Epithelial cell of proximal tubule (primary cell): ENCODE measurements at regions not wholly inside any gene's neighbourhood (a gene's known extent, or its start where the extent isn't known, plus 50 kb on each side); places are given as distances from the start of the nearest gene placed in this dataset.

ENCODE experiments used
- DNase-seq: peaks from one replicate; pipeline ENCODE4 v3.0.0-alpha.2; 2011; ENCODE audit warnings: low read depth
- H3K4me3 ChIP-seq: 2 replicates; pipeline ENCODE4 v1.5.1; 2011; ENCODE audit warnings: low read depth, mild to moderate bottlenecking, low read length
- TF ChIP-seq, protein P1 (sequence below): conservative IDR thresholded peaks from 2 replicates; pipeline ENCODE4 v1.5.1; 2012; ENCODE audit warnings: low read depth, mild to moderate bottlenecking, low read length

DNA sequence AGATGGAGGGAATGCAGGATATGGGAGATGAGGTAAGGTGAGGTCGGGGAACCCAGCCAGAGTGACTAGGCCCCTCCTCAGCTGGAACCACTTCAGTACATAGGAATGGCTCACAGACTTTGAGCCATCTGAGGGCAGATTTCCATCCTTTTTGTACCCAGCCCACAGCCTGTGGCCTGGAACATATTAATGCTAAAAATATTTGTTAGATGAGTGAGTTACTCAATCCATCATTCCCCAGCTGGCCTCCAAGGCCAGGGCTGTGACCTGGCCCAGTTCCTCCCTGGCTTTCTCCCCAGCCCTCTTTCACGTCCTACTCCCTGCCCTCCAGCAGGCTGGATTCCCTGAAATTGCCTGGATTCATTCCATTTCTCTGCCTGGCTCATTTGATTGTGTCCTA lies 57.2 kb upstream of the PRDM11 start:
- TF ChIP-seq, protein P1, sequence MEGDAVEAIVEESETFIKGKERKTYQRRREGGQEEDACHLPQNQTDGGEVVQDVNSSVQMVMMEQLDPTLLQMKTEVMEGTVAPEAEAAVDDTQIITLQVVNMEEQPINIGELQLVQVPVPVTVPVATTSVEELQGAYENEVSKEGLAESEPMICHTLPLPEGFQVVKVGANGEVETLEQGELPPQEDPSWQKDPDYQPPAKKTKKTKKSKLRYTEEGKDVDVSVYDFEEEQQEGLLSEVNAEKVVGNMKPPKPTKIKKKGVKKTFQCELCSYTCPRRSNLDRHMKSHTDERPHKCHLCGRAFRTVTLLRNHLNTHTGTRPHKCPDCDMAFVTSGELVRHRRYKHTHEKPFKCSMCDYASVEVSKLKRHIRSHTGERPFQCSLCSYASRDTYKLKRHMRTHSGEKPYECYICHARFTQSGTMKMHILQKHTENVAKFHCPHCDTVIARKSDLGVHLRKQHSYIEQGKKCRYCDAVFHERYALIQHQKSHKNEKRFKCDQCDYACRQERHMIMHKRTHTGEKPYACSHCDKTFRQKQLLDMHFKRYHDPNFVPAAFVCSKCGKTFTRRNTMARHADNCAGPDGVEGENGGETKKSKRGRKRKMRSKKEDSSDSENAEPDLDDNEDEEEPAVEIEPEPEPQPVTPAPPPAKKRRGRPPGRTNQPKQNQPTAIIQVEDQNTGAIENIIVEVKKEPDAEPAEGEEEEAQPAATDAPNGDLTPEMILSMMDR = no peak
- H3K4me3 ChIP-seq = no peak overlapping the region
- DNase-seq = no peak

DNA sequence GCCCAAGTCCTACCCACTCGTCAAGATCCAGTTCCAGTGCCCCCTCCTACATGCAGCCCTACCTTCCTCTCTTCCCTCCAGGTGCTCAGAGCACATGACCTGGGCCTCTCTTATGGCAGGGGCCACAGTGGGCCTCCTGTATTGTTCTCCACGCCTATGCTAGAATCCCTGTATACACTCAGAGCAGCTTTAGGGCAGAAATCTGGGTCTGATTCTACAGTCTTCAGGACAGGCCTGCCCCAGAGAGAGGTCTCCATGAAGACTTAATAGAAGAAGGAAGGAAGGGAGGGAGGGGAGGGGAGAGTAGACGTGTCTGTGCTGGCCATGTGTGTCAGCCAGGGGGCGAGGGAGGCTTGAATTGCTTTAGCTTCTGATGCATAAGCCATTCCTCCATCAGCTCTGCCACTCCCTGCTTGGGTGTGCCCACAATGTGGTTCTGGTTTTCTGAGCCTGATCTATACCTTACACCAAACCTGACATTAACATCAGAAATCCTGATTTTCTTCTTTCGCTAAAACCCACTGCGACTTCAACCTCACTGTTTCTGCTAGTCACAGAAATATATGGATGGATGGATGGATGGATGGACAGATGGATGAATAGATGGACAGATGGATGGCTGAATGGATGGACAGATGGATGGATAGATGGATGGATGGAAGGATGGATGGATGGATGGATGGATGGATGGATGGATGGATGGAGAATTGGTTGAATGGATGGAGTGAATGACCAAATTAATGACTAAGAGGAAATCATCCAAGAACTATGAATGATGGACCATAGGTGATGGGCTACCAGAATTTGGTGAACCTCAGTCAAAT lies 56.6 kb upstream of the PRDM11 start:
- H3K4me3 ChIP-seq = no peak overlapping the region
- TF ChIP-seq, protein P1 = peak; percentile 18
- DNase-seq = no peak

DNA sequence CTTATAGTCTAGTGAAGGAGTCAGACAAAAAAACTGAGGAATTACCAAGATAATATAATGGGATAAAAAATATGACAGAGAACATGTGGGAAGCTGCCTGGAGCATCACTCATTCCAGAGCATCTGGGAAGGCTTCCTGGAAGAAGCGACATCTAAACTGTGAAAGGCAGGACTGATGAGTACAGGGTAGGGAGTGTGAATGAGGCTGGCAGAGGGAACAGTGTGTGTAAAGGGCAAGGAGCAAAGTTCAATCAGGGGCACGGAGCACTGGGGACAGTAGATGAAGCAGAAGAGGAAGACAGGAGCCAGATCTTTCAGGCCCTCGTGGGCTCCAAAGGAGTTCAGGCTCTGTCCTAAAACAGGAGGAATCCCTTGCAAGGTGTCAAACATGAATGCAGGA lies 55.8 kb upstream of the PRDM11 start:
- no peak overlapping the region for H3K4me3 ChIP-seq
- no peak for DNase-seq
- TF ChIP-seq, protein P1 = no peak

DNA sequence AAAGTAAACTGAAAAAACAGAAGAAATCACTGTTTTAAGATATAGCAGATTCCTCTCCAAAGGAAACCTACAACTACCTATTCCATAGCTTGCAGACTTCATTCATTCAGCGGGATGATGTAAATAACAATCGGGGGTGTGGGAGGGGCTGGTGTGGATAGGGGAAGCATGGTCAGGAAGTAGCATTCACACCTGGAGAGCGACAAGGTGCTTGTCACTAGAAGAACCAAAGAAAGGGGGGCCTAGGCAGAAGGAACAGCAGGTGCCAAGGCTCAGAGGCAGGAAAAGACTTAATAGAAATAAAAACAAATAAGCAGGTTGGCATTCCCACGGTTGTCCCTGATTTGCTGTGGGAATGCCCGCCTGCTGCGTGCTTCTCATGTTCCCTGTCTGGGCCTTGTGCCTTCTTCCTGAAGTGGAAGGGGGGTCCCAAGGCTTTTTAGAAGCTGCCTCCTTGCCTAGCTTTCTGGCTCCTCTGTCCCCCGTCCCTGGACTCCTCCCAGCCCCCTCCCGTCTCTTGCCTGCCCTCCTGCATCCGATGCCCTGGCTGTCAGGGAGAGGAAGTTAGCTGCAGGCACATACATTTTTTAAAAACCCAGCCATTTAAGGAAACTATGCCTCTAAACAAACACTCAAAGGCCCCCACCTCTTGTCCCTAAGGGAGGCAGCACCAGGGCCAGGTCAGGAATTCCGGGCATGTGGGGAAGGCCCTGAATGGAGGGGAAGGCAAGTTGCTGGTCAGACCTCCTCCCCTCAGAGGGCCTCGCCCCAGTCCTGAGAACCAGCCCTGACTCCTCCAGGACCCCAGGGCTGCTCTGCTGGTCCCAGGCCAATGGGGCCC lies 54.7 kb upstream of the PRDM11 start:
- no peak overlapping the region for H3K4me3 ChIP-seq
- no peak for DNase-seq
- TF ChIP-seq, protein P1 = no peak

DNA sequence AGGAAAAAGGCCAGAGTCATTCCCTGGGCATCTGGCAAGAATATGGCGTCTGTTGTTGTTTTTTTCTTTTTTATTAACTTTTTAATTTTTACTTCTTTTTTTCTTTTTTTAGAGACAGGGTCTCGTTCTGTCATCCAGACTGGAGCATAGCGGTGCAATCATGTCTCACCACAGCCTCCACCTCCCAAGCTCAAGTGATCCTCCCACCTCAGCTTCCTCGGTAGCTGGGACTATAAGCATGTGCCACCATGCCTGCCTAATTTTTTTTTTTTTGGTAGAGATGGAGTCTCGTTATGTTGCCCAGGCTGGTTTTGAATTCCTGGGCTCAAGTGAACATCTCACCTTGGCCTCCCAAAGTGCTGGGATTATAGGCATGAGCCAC lies 54.0 kb upstream of the PRDM11 start:
- TF ChIP-seq, protein P1 = no peak
- no peak for DNase-seq
- H3K4me3 ChIP-seq = no peak overlapping the region

DNA sequence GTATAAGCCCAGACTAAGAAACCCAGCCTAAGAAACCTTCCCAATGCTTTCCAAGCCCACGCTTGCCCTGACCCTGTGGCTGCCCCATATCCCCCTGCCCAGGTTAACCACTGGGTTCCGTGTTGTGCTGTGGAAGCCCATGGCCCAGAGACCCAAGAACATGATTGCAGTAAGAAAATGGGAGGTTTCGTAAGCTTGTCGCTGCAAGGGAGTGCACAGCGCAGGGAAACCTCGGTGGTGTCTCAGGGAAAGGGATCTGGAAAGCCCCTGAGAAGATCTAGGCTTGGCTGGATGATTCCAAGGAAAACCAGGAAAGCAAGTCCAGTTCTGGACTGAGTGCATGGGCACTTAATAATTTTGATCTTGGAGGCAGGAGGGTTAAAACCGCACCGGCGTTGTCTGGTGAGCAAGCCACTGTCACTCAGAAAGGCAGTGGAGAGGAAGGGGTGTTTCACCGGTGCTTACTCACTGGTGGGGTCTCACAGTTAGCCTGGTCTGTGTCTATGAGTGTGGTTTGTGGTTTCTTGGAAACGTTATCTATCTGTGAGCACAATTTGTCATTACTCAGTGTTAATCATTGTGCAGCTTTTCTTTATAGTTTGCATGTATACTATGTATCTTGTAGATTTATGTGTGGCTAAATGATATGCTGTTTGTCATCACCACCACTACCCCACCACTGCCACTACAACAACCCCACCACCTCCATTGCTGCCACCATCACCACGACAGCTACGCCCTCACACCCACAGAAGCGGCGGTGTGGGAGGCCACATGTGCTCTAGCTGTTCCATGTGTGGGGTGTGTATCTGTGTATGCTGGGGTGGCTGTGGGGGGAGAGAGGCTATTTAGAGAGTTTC lies 53.3 kb upstream of the PRDM11 start:
- no peak for DNase-seq
- H3K4me3 ChIP-seq = no peak overlapping the region
- TF ChIP-seq, protein P1 = no peak
